Trophoblast cell (in vitro differentiated cells and primary cell): ENCODE measurements at regions not wholly inside any gene's neighbourhood (a gene's known extent, or its start where the extent isn't known, plus 50 kb on each side); places are given as distances from the start of the nearest gene placed in this dataset.

ENCODE experiments used
- DNase-seq, 2 donors: peaks; one replicate each; pipeline ENCODE4 v3.0.0-alpha.2; 2016
- H2AFZ ChIP-seq: 2 replicates; pipeline ENCODE4 v1.6.1; 2013; ENCODE audit warnings: low read length, moderate library complexity, mild to moderate bottlenecking; ENCODE audit not compliant: insufficient read depth, poor library complexity
- H2AK5ac ChIP-seq: 2 replicates; pipeline ENCODE4 v1.6.1; 2013; ENCODE audit warnings: mild to moderate bottlenecking, low read length
- H2BK120ac ChIP-seq: 2 replicates; pipeline ENCODE4 v1.6.1; 2013; ENCODE audit warnings: low read length, mild to moderate bottlenecking, moderate library complexity; ENCODE audit not compliant: insufficient read depth, poor library complexity
- H2BK12ac ChIP-seq: 2 replicates; pipeline ENCODE4 v1.6.1; 2013; ENCODE audit warnings: mild to moderate bottlenecking, low read length, moderate library complexity
- H2BK5ac ChIP-seq: 2 replicates; pipeline ENCODE4 v1.6.1; 2013; ENCODE audit warnings: low read length, low read depth, moderate library complexity, mild to moderate bottlenecking; ENCODE audit not compliant: poor library complexity
- H3K14ac ChIP-seq: 2 replicates; pipeline ENCODE4 v1.6.1; 2013; ENCODE audit warnings: mild to moderate bottlenecking, low read length
- H3K18ac ChIP-seq: 2 replicates; pipeline ENCODE4 v1.6.1; 2013; ENCODE audit warnings: mild to moderate bottlenecking, low read length
- H3K23ac ChIP-seq: 2 replicates; pipeline ENCODE4 v1.6.1; 2013; ENCODE audit warnings: low read length
- H3K27ac ChIP-seq: 2 replicates; pipeline ENCODE4 v1.5.1; 2013; ENCODE audit warnings: low read depth, mild to moderate bottlenecking, inconsistent platforms, low read length, moderate library complexity
- H3K27me3 ChIP-seq: 2 replicates; pipeline ENCODE4 v1.6.1; 2013; ENCODE audit warnings: inconsistent platforms, mild to moderate bottlenecking, low read length, moderate library complexity; ENCODE audit not compliant: insufficient read depth
- H3K36me3 ChIP-seq, 2 experiments: 1 replicate in 1 of 2; 2 replicates in 1 of 2; pipeline ENCODE4 v1.6.1; 2013; ENCODE audit warnings: low read length in 2 of 2, mild to moderate bottlenecking in 2 of 2, moderate library complexity in 1 of 2; ENCODE audit not compliant: insufficient read depth in 2 of 2, control insufficient read depth in 1 of 2
- H3K4ac ChIP-seq: 2 replicates; pipeline ENCODE4 v1.6.1; 2013; ENCODE audit warnings: low read depth, mild to moderate bottlenecking, low read length, moderate library complexity
- H3K4me1 ChIP-seq, 2 experiments: 1 replicate in 1 of 2; 2 replicates in 1 of 2; pipeline ENCODE4 v1.6.1; 2013; ENCODE audit warnings: low read length in 2 of 2, mild to moderate bottlenecking in 2 of 2, moderate library complexity in 1 of 2; ENCODE audit not compliant: insufficient read depth in 2 of 2, control insufficient read depth in 1 of 2
- H3K4me2 ChIP-seq: 2 replicates; pipeline ENCODE4 v1.6.1; 2013; ENCODE audit warnings: inconsistent platforms, mild to moderate bottlenecking, low read length, moderate library complexity
- H3K4me3 ChIP-seq: 2 replicates; pipeline ENCODE4 v1.5.1; 2013; ENCODE audit warnings: mild to moderate bottlenecking, low read depth, low read length, inconsistent platforms
- H3K79me1 ChIP-seq: one replicate; pipeline ENCODE4 v1.6.1; 2013; ENCODE audit warnings: low read length
- H3K79me2 ChIP-seq: 2 replicates; pipeline ENCODE4 v1.6.1; 2013; ENCODE audit warnings: low read length, mild to moderate bottlenecking; ENCODE audit not compliant: control insufficient read depth, insufficient read depth, poor library complexity
- H3K9ac ChIP-seq: 2 replicates; pipeline ENCODE4 v1.6.1; 2013; ENCODE audit warnings: mild to moderate bottlenecking, low read length
- H3K9me3 ChIP-seq: 2 replicates; pipeline ENCODE4 v1.6.1; 2013; ENCODE audit warnings: low read depth, mild to moderate bottlenecking, control low read depth, inconsistent platforms, low read length; ENCODE audit not compliant: insufficient read depth
- H4K12ac ChIP-seq: 2 replicates; pipeline ENCODE4 v1.6.1; 2013; ENCODE audit warnings: low read depth, mild to moderate bottlenecking, low read length, moderate library complexity
- H4K8ac ChIP-seq: 2 replicates; pipeline ENCODE4 v1.6.1; 2013; ENCODE audit warnings: low read depth, mild to moderate bottlenecking, low read length, moderate library complexity
- H4K91ac ChIP-seq: one replicate; pipeline ENCODE4 v1.6.1; 2013; ENCODE audit warnings: low read depth, mild to moderate bottlenecking, low read length, moderate library complexity
- WGBS: extraction: QIAGEN DNeasy Blood & Tissue Kit; methylation state at CpG from one replicate; pipeline ENCODE4 v1.1.7; 2013; ENCODE audit warnings: missing lambda C conversion rate; ENCODE audit not compliant: insufficient read length, insufficient coverage; ENCODE audit errors: extremely low coverage; 5-methylcytosine and 5-hydroxymethylcytosine counted together

DNA sequence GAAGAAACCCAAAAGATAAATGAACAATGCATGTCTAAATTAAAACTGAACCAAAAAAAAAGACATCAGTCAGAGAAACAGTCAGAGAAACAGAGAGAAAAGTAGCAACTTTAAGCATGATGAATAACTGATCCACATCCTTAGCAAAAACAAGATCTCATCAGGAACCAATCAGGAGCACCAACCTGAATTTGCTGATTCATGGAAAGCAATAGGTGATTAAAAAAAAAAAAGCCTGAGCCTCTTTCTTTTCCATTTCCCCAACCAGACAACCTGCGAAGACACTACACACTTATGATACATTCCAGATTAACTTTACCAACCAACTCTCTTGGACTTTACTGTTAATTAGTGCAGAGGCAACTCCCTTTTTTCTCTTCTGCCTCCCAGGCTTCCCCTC, 112.7 kb upstream of the TAS2R1 start:
- WGBS = no CpG with 5 or more reads among the region's 1 CpG
- Histone ChIP-seq H3K4me2 (no peak overlapping the region), H4K8ac (no peak overlapping the region), H3K4ac (no peak overlapping the region), H3K4me3 (no peak overlapping the region), H4K12ac (no peak overlapping the region), H2BK12ac (no peak overlapping the region), H3K9me3 (no peaks in the 10 kb centered on the region), H3K79me2 (no peaks in the 10 kb centered on the region), H4K91ac (no peak overlapping the region), H2AK5ac (no peak overlapping the region), H2BK5ac (no peak overlapping the region), H3K9ac (no peak overlapping the region), H3K27me3 (no peaks in the 10 kb centered on the region), H3K27ac (no peak overlapping the region), H3K18ac (no peak overlapping the region), H3K79me1 (no peaks in the 10 kb centered on the region), H3K36me3 (no peaks in the 10 kb centered on the region), H3K4me1 (peaks cover 0 to 2% of the 10 kb centered on the region in 2 experiments), H3K23ac (no peak overlapping the region), H2BK120ac (no peak overlapping the region), H3K14ac (no peak overlapping the region), H2AFZ (no peak overlapping the region)
- no peak for DNase-seq

DNA sequence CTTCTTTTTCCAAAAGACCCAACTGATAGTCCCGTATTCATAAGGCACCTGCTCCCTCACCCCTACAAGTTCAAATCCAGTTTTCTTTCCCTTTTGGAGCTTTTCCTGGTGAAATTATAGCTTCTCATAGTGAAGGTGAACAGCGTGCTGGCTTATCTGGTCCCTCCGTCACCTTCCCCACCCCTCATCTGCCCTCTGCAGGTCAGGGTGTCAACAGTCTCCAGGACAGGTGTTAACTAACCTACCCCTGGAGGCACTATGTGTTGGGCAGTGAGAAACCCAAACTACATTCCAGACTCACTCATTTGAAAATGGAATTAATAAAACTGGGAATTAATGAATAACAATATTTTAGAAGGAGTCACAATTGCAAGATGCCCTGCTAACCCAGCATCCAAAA, 109.0 kb upstream of the TAS2R1 start:
- peak in 1 of 2 donors; percentile 6 for DNase-seq
- Histone ChIP-seq H3K36me3 (no peaks in the 10 kb centered on the region), H3K79me2 (no peaks in the 10 kb centered on the region), H2AK5ac (no peak overlapping the region), H3K4me3 (no peak overlapping the region), H3K9ac (no peak overlapping the region), H3K4me1 (peaks cover 0 to 2% of the 10 kb centered on the region in 2 experiments), H3K79me1 (no peaks in the 10 kb centered on the region), H2BK5ac (no peak overlapping the region), H3K4me2 (no peak overlapping the region), H3K18ac (no peak overlapping the region), H4K8ac (no peak overlapping the region), H3K27ac (no peak overlapping the region), H3K27me3 (no peaks in the 10 kb centered on the region), H3K9me3 (no peaks in the 10 kb centered on the region), H2AFZ (no peak overlapping the region), H2BK12ac (no peak overlapping the region), H4K12ac (no peak overlapping the region), H3K4ac (no peak overlapping the region), H3K23ac (no peak overlapping the region), H2BK120ac (no peak overlapping the region), H3K14ac (no peak overlapping the region), H4K91ac (no peak overlapping the region)
- WGBS = no CpG with 5 or more reads among the region's 3 CpGs

DNA sequence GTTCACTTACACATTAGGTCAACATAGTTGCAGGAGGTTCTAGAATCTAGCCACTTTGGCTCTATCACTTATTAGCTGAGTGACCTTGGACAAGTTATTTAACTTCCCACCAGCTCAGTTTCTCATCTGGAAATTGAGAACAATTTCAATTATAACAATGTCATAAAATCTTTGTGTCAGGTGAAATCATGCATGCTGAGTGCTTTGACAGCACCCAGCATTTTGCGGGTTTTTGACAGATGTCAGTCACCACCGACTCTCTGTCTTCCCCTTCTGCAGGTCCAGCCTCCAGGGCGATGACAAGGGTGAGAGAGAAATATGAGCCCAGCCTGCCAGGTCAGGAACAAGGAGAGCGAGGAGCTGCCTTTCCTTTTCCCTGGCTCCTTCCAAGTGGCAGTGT, 107.1 kb upstream of the TAS2R1 start:
- no peak overlapping the region for H3K18ac ChIP-seq
- H3K14ac ChIP-seq = no peak overlapping the region
- no peaks in the 10 kb centered on the region for H3K79me1 ChIP-seq
- no peak for DNase-seq
- no peak overlapping the region for H2BK12ac ChIP-seq
- H4K8ac ChIP-seq = no peak overlapping the region
- H3K4me3 ChIP-seq = no peak overlapping the region
- no peaks in the 10 kb centered on the region for H3K9me3 ChIP-seq
- H3K23ac ChIP-seq = no peak overlapping the region
- H2BK120ac ChIP-seq = no peak overlapping the region
- H3K9ac ChIP-seq = no peak overlapping the region
- H2BK5ac ChIP-seq = no peak overlapping the region
- H2AFZ ChIP-seq = no peak overlapping the region
- no peak overlapping the region for H4K12ac ChIP-seq
- H3K79me2 ChIP-seq = no peaks in the 10 kb centered on the region
- H3K4me2 ChIP-seq = no peak overlapping the region
- no CpG with 5 or more reads among the region's 4 CpGs for WGBS
- H2AK5ac ChIP-seq = no peak overlapping the region
- no peak overlapping the region for H3K27ac ChIP-seq
- H3K4ac ChIP-seq = no peak overlapping the region
- no peaks in the 10 kb centered on the region for H3K36me3 ChIP-seq
- H4K91ac ChIP-seq = no peak overlapping the region
- H3K4me1 ChIP-seq = peaks cover 0 to 2% of the 10 kb centered on the region in 2 experiments
- no peaks in the 10 kb centered on the region for H3K27me3 ChIP-seq

DNA sequence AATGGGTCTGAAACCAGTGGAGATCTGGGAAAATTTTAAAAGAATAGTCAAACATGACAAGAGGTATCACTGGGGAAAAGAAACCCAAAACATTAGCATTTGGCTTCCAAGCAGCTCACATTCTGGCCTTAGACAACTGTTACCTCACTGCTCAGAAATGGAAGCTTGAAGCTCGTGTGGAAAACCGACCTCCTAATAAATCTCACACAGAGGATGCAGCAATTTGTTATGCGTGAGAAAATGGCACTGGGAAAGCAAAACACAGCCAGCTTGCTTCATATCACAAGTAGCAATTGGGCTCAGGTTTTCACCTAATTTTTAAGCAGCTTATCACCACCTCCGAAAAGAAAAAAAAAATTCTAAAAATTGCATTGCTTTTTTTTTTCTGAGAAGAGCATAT, 103.3 kb upstream of the TAS2R1 start:
- H4K12ac ChIP-seq = no peak overlapping the region
- H2AFZ ChIP-seq = no peak overlapping the region
- H3K9me3 ChIP-seq = no peaks in the 10 kb centered on the region
- H2BK5ac ChIP-seq = no peak overlapping the region
- H2BK12ac ChIP-seq = no peak overlapping the region
- peaks cover 0 to 2% of the 10 kb centered on the region in 2 experiments for H3K4me1 ChIP-seq
- H3K79me2 ChIP-seq = no peaks in the 10 kb centered on the region
- no peak overlapping the region for H3K18ac ChIP-seq
- WGBS = no CpG with 5 or more reads among the region's 4 CpGs
- H4K8ac ChIP-seq = no peak overlapping the region
- H3K4me3 ChIP-seq = no peak overlapping the region
- H3K14ac ChIP-seq = no peak overlapping the region
- no peak overlapping the region for H3K4me2 ChIP-seq
- H3K9ac ChIP-seq = no peak overlapping the region
- no peak overlapping the region for H3K27ac ChIP-seq
- no peak for DNase-seq
- no peak overlapping the region for H3K4ac ChIP-seq
- H3K23ac ChIP-seq = no peak overlapping the region
- H4K91ac ChIP-seq = no peak overlapping the region
- no peaks in the 10 kb centered on the region for H3K36me3 ChIP-seq
- H2BK120ac ChIP-seq = no peak overlapping the region
- no peaks in the 10 kb centered on the region for H3K27me3 ChIP-seq
- H2AK5ac ChIP-seq = no peak overlapping the region
- H3K79me1 ChIP-seq = no peaks in the 10 kb centered on the region
